Right ventricle myocardium inferior (tissue), 1 donor: ENCODE measurements at regions not wholly inside any gene's neighbourhood (a gene's known extent, or its start where the extent isn't known, plus 50 kb on each side); places are given as distances from the start of the nearest gene placed in this dataset.

ENCODE experiments used
- ATAC-seq: fragments of 200-7000 bp; cut with Tn5 transposase; one replicate; pipeline ENCODE4 v1.9.1; 2020; ENCODE audit warnings: mild to moderate bottlenecking, moderate library complexity
- DNase-seq: peaks from one replicate; pipeline ENCODE4 v3.0.0; 2021; ENCODE audit errors: missing footprints
- intact Hi-C: fragments of 100-400 bp; cut with DNase I; formaldehyde crosslinking; loops from one replicate; pipeline ENCODE4 v1.11.0; 2022
- donor health status: DM: no; HTN: yes; CAD: no; lungs with severe emphysema.

- no peak for DNase-seq
- ATAC-seq = no peak
- intact Hi-C loops = no loop called here
Observed at GRCh38 chr3:55167586-55168317, 239.9 kb upstream of the LRTM1 start.

GRCh38 chr3:55166576-55167555 is 239.0 kb upstream of the LRTM1 start:
- intact Hi-C loops = no loop called here
- DNase-seq (no peak), ATAC-seq (no peak)

- DNase-seq (no peak), ATAC-seq (no peak)
- intact Hi-C loops = no loop called here
Observed at GRCh38 chr3:55165704-55166405, 238.0 kb upstream of the LRTM1 start.

GRCh38 chr3:55165278-55165677 is 237.4 kb upstream of the LRTM1 start:
- ATAC-seq = no peak
- intact Hi-C loops = no loop called here

GRCh38 chr3:55164876-55165275 is 237.0 kb upstream of the LRTM1 start:
- no peak for DNase-seq
- intact Hi-C loops = no loop called here
- ATAC-seq = no peak

More at GRCh38 chr3:55165278-55165677, 237.4 kb upstream of the LRTM1 start:
- no peak for DNase-seq

GRCh38 chr3:55164191-55164590 is 236.3 kb upstream of the LRTM1 start:
- intact Hi-C loops = no loop called here
- DNase-seq = no peak
- ATAC-seq = no peak

- ATAC-seq (no peak), DNase-seq (no peak)
- intact Hi-C loops = no loop called here
Observed at GRCh38 chr3:55163421-55163820, 235.6 kb upstream of the LRTM1 start.

- intact Hi-C loops = no loop called here
- DNase-seq (no peak), ATAC-seq (no peak)
Observed at GRCh38 chr3:55162031-55162795, 234.4 kb upstream of the LRTM1 start.

GRCh38 chr3:55161231-55161630 is 233.4 kb upstream of the LRTM1 start:
- intact Hi-C loops = no loop called here
- DNase-seq (no peak), ATAC-seq (no peak)

GRCh38 chr3:55160241-55160983 is 232.6 kb upstream of the LRTM1 start:
- peak; percentile 54 for ATAC-seq
- DNase-seq = no peak
- intact Hi-C loops = no loop called here

GRCh38 chr3:55159711-55160110 is 231.9 kb upstream of the LRTM1 start:
- no peak for DNase-seq
- no peak for ATAC-seq
- intact Hi-C loops = no loop called here

GRCh38 chr3:55159016-55159415 is 231.2 kb upstream of the LRTM1 start:
- no peak for ATAC-seq
- DNase-seq = no peak
- intact Hi-C loops = no loop called here

- ATAC-seq = no peak
- intact Hi-C loops = no loop called here
Observed at GRCh38 chr3:55158345-55158744, 230.5 kb upstream of the LRTM1 start.

GRCh38 chr3:55157731-55158130 is 229.9 kb upstream of the LRTM1 start:
- DNase-seq = no peak
- intact Hi-C loops = no loop called here
- ATAC-seq = no peak

More at GRCh38 chr3:55158345-55158744, 230.5 kb upstream of the LRTM1 start:
- no peak for DNase-seq

- no peak for ATAC-seq
- intact Hi-C loops = no loop called here
- DNase-seq = no peak
Observed at GRCh38 chr3:55156851-55157650, 229.2 kb upstream of the LRTM1 start.

- DNase-seq (no peak), ATAC-seq (no peak)
- intact Hi-C loops = no loop called here
Observed at GRCh38 chr3:55147856-55148720, 220.2 kb upstream of the LRTM1 start.
